ENCODE measurements at regions not wholly inside any gene's neighbourhood (a gene's known extent, or its start where the extent isn't known, plus 50 kb on each side); places are given as distances from the start of the nearest gene placed in this dataset.

GRCh38 chr4:181674315-181674875, 568.8 kb upstream of the TENM3 start:
- H3K4me1 ChIP-seq, result no peaks in the 10 kb centered on the region
- TF ChIP-seq POLR2A (IDR thresholded peaks at IDR 0.05), result no peak
- TF ChIP-seq POLR2AphosphoS5 (IDR thresholded peaks at IDR 0.05), result no peak
- TF ChIP-seq CTCF (IDR thresholded peaks at IDR 0.05 in 8 of 11, conservative IDR thresholded peaks at IDR 0.05 in 3 of 11), result no peak
- intact Hi-C loops (cut with DNase I; ENCODE audit: low total_unique reads), result no loop called here
- 51 to 83% (median 58%) methylated on average over 1 of the region's 1 CpG for WGBS, 5 donors
- DNase-seq, result no peak
- H3K27me3 ChIP-seq (replicated peaks in 1 of 7), result no peaks in the 10 kb centered on the region
- H3K9me3 ChIP-seq, result no peaks in the 10 kb centered on the region
- no peak overlapping the region for H3K27ac ChIP-seq
- no peaks in the 10 kb centered on the region for H3K36me3 ChIP-seq
- H3K4me3 ChIP-seq, result no peak overlapping the region

DNA sequence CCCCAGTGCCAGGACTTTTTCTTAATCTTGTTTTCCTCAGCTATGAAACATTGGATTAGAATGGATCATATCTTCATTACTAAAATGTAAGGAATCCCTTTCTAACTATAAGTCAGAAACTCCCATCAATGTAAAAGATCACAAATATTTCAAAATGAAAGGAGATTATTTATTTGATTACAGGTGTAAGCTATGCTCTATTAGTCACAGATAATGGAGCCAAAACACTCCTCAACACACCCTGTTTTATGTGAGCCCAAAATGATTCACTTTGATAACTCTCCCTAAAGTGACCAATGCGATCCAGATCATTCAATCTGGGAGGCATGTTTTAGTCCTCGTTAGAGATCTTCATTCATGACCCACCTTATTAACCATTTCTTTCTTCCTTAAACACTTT, 566.7 kb upstream of the TENM3 start:
- Histone ChIP-seq H3K9me3 (no peaks in the 10 kb centered on the region), H3K27me3 (replicated peaks in 1 of 7) (no peaks in the 10 kb centered on the region), H3K4me1 (no peaks in the 10 kb centered on the region), H3K4me3 (no peak overlapping the region), H3K36me3 (no peaks in the 10 kb centered on the region), H3K27ac (no peak overlapping the region)
- DNase-seq, result no peak
- 47 to 60% (median 50%) methylated on average over 2 of the region's 2 CpGs for WGBS, 5 donors
- TF ChIP-seq POLR2AphosphoS5 (IDR thresholded peaks at IDR 0.05) (no peak), POLR2A (IDR thresholded peaks at IDR 0.05) (no peak), CTCF (IDR thresholded peaks at IDR 0.05 in 8 of 11, conservative IDR thresholded peaks at IDR 0.05 in 3 of 11) (no peak)
- intact Hi-C loops (cut with DNase I; ENCODE audit: low total_unique reads), result no loop called here

DNA sequence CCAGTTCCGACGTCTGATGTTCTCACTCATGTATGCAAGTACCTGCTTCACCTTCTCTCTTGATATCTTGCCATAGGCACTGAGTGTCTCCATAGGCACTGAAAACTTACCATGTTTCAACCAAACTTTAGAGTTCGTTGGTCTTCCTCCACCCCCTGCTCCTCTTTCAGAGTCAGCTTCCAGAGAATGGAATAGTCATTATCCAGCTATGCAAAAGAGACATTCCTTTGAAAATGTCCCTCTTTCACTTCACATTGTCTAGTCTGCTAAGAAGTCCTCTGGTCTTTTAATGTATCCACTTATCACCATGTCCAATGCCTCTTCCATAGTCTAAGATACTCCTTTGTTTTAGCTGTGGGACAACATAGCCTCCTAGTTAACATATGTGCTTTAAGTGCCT, 566.0 kb upstream of the TENM3 start:
- intact Hi-C loops (cut with DNase I; ENCODE audit: low total_unique reads), result no loop called here
- H3K27me3 ChIP-seq (replicated peaks in 1 of 7), result no peaks in the 10 kb centered on the region
- no peak overlapping the region for H3K4me3 ChIP-seq
- TF ChIP-seq POLR2A (IDR thresholded peaks at IDR 0.05) (no peak), POLR2AphosphoS5 (IDR thresholded peaks at IDR 0.05) (no peak), CTCF (IDR thresholded peaks at IDR 0.05 in 8 of 11, conservative IDR thresholded peaks at IDR 0.05 in 3 of 11) (no peak)
- H3K36me3 ChIP-seq, result no peaks in the 10 kb centered on the region
- DNase-seq, result no peak
- H3K9me3 ChIP-seq, result no peaks in the 10 kb centered on the region
- H3K4me1 ChIP-seq, result no peaks in the 10 kb centered on the region
- no peak overlapping the region for H3K27ac ChIP-seq
- 82 to 86% (median 84%) methylated on average over 3 of the region's 3 CpGs for WGBS, 5 donors

DNA sequence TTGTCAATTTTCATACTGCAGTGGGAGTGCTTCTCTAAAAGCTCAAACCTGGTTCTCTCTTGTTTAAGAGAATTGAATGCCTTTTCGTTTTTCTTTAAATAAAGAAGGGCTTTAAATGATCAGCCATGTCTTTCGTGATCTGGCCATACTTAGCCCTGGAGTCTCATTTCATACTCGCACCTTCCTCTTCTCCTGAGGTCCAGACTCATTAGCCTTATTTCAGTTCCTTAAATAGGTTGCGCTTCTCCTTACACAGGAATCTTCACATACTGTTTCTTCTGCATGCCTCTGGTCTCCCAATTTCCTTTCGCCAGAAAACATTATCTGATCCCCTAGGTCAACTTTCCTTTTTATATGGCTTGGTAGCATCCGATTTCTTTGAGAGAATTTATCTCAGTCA, 565.6 kb upstream of the TENM3 start:
- WGBS, 5 donors, result 79 to 89% (median 83%) methylated on average over 6 of the region's 6 CpGs
- H3K27me3 ChIP-seq (replicated peaks in 1 of 7), result no peaks in the 10 kb centered on the region
- H3K4me3 ChIP-seq, result no peak overlapping the region
- H3K4me1 ChIP-seq, result no peaks in the 10 kb centered on the region
- no peaks in the 10 kb centered on the region for H3K36me3 ChIP-seq
- intact Hi-C loops (cut with DNase I; ENCODE audit: low total_unique reads), result no loop called here
- DNase-seq, result no peak
- TF ChIP-seq POLR2AphosphoS5 (IDR thresholded peaks at IDR 0.05), result no peak
- TF ChIP-seq POLR2A (IDR thresholded peaks at IDR 0.05), result no peak
- TF ChIP-seq CTCF (IDR thresholded peaks at IDR 0.05 in 8 of 11, conservative IDR thresholded peaks at IDR 0.05 in 3 of 11), result no peak
- no peak overlapping the region for H3K27ac ChIP-seq
- no peaks in the 10 kb centered on the region for H3K9me3 ChIP-seq
